ENCODE measurements at regions not wholly inside any gene's neighbourhood (a gene's known extent, or its start where the extent isn't known, plus 50 kb on each side); places are given as distances from the start of the nearest gene placed in this dataset.

DNA sequence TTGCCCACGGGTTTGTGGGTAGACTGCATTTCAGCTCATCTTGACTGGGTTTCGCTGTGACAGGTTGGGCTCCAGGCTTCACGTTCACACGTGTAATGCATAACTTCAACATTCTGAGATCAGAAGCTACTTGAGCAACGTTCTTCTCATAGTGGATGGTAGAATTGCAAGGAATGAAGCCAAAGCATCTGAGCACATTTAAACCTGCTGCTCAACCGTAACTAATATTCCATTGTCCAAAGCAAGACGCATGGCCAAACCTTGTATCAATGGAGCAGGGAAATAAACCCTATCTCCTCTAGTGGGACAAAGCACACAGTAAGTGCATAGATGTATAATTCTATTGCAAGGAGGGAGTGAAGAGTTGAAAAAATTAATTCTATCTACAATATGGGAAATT, 86.5 kb upstream of the PTCHD1 start:
- CTCF ChIA-PET = no interaction called here
- Histone ChIP-seq H3K4me2 (no peak overlapping the region), H3K4me3 (no peak overlapping the region), H3K9me3 (no peaks in the 10 kb centered on the region), H3K27ac (no peak overlapping the region), H3K4me1 (no peaks in the 10 kb centered on the region)
- no peak for TF ChIP-seq HOXB5 (CRISPR knock-in tag; IDR thresholded peaks at IDR 0.05)
- TF ChIP-seq GATA3 (IDR thresholded peaks at IDR 0.05; ENCODE audit: borderline replicate concordance) = no peak
- TF ChIP-seq EHF (CRISPR knock-in tag; IDR thresholded peaks at IDR 0.05) = no peak
- FAIRE-seq (no peak), ATAC-seq (no peak), DNase-seq (ENCODE audit: low read depth in 1 of 2, low spot score in 1 of 2) (no peak)
- WGBS (ENCODE audit: missing lambda C conversion rate) = 43% methylated on average over 7 of the region's 7 CpGs
- POLR2A ChIA-PET = no interaction called here

DNA sequence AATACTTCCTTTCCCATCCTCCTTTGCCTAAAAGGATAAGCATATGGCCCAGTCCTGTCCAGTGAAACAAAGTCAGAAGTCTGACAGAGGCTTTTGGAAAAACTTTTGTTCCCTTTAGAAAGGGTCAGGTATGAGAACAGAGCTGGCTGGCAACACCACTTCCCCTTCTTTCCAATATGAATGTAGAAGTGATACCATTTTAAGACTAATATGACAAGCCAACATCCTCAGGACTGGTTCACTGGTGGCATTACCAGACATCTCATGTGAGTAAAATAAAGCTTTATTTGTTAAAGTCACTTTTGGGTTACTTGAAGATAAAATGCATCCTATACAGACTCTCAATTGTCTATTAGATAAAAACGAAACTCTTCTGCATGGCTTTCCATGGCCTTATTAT, 83.6 kb upstream of the PTCHD1 start:
- TF ChIP-seq, protein P1, sequence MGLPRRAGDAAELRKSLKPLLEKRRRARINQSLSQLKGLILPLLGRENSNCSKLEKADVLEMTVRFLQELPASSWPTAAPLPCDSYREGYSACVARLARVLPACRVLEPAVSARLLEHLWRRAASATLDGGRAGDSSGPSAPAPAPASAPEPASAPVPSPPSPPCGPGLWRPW (IDR thresholded peaks at IDR 0.05) = no peak
- no peak for TF ChIP-seq CHD2 (IDR thresholded peaks at IDR 0.05; ENCODE audit: low read length, partially characterized antibody)
- TF ChIP-seq, protein P2, sequence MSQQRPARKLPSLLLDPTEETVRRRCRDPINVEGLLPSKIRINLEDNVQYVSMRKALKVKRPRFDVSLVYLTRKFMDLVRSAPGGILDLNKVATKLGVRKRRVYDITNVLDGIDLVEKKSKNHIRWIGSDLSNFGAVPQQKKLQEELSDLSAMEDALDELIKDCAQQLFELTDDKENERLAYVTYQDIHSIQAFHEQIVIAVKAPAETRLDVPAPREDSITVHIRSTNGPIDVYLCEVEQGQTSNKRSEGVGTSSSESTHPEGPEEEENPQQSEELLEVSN (IDR thresholded peaks at IDR 0.05; ENCODE audit: borderline replicate concordance, low read depth) = no peak
- no peak for TF ChIP-seq SMC3 (IDR thresholded peaks at IDR 0.05)
- TF ChIP-seq RARB (CRISPR knock-in tag; IDR thresholded peaks at IDR 0.05) = no peak
- DNase-seq (ENCODE audit: low read depth in 1 of 2, low spot score in 1 of 2) (no peak), FAIRE-seq (no peak), ATAC-seq (no peak)
- Histone ChIP-seq H3K4me2 (no peak overlapping the region), H3K4me1 (no peaks in the 10 kb centered on the region), H3K4me3 (no peak overlapping the region), H3K27ac (no peak overlapping the region), H3K9me3 (no peaks in the 10 kb centered on the region)
- POLR2A ChIA-PET = no interaction called here
- 0% methylated on average over 1 of the region's 1 CpG for WGBS (ENCODE audit: missing lambda C conversion rate)
- CTCF ChIA-PET = interaction anchor here (0.5 kb wide), 1 partner anchor 501 kb away, joined by 3 read pairs; no protein-coding TSS in a partner anchor

DNA sequence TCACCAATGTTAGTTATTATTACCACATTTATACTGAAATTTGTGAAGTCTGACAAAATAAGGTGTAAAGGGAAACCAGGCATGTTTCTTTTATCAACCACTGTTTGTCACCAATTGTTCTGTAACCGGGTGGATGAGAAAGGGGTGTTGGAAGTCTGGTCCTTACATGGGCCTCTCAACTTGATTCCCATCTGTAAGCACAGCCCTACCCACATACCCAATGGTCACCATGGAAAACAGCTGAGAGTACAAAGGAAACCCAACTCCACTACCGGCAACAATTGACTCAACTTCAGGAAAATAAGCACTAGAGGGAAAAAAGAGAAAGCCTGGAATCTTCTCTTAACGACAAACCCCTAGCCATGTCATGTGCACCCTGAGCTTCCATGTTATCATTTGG, 70.8 kb upstream of the PTCHD1 start:
- FAIRE-seq = no peak
- Histone ChIP-seq H3K4me2 (no peak overlapping the region), H3K9me3 (no peaks in the 10 kb centered on the region), H3K4me1 (no peaks in the 10 kb centered on the region), H3K4me3 (no peak overlapping the region), H3K27ac (no peak overlapping the region)
- ChIA-PET CTCF (interaction anchor here (0.6 kb wide), 1 partner anchor 30 kb away, joined by 3 read pairs; no protein-coding TSS in a partner anchor), POLR2A (no interaction called here)
- DNase-seq (ENCODE audit: low read depth in 1 of 2, low spot score in 1 of 2) = no peak
- ATAC-seq = no peak
- TF ChIP-seq PHF8 (IDR thresholded peaks at IDR 0.05; ENCODE audit: borderline replicate concordance, low read depth) (no peak), CBX2 (IDR thresholded peaks at IDR 0.05; ENCODE audit: borderline replicate concordance, low read depth) (no peak), TP53 (CRISPR knock-in tag; IDR thresholded peaks at IDR 0.05) (no peak), FOSB (CRISPR knock-in tag; IDR thresholded peaks at IDR 0.05) (no peak), POLR2AphosphoS2 (conservative IDR thresholded peaks at IDR 0.05; ENCODE audit: low read length) (no peak), MAZ (IDR thresholded peaks at IDR 0.05; ENCODE audit: borderline replicate concordance, low read depth, low read length) (no peak), CHD2 (IDR thresholded peaks at IDR 0.05; ENCODE audit: low read length, partially characterized antibody) (no peak), JUNB (IDR thresholded peaks at IDR 0.05) (no peak), FOSL2 (IDR thresholded peaks at IDR 0.05) (no peak), FOSL2 (CRISPR knock-in tag; IDR thresholded peaks at IDR 0.05) (no peak)
- TF ChIP-seq, protein P3, sequence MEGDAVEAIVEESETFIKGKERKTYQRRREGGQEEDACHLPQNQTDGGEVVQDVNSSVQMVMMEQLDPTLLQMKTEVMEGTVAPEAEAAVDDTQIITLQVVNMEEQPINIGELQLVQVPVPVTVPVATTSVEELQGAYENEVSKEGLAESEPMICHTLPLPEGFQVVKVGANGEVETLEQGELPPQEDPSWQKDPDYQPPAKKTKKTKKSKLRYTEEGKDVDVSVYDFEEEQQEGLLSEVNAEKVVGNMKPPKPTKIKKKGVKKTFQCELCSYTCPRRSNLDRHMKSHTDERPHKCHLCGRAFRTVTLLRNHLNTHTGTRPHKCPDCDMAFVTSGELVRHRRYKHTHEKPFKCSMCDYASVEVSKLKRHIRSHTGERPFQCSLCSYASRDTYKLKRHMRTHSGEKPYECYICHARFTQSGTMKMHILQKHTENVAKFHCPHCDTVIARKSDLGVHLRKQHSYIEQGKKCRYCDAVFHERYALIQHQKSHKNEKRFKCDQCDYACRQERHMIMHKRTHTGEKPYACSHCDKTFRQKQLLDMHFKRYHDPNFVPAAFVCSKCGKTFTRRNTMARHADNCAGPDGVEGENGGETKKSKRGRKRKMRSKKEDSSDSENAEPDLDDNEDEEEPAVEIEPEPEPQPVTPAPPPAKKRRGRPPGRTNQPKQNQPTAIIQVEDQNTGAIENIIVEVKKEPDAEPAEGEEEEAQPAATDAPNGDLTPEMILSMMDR (IDR thresholded peaks at IDR 0.05) = no peak
- TF ChIP-seq, protein P2 (IDR thresholded peaks at IDR 0.05; ENCODE audit: borderline replicate concordance, low read depth) = no peak
- TF ChIP-seq, protein P4, sequence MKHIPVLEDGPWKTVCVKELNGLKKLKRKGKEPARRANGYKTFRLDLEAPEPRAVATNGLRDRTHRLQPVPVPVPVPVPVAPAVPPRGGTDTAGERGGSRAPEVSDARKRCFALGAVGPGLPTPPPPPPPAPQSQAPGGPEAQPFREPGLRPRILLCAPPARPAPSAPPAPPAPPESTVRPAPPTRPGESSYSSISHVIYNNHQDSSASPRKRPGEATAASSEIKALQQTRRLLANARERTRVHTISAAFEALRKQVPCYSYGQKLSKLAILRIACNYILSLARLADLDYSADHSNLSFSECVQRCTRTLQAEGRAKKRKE (CRISPR knock-in tag; IDR thresholded peaks at IDR 0.05; ENCODE audit: low read depth) = no peak
- TF ChIP-seq, protein P5, sequence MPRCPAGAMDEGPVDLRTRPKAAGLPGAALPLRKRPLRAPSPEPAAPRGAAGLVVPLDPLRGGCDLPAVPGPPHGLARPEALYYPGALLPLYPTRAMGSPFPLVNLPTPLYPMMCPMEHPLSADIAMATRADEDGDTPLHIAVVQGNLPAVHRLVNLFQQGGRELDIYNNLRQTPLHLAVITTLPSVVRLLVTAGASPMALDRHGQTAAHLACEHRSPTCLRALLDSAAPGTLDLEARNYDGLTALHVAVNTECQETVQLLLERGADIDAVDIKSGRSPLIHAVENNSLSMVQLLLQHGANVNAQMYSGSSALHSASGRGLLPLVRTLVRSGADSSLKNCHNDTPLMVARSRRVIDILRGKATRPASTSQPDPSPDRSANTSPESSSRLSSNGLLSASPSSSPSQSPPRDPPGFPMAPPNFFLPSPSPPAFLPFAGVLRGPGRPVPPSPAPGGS (IDR thresholded peaks at IDR 0.05) = no peak
- TF ChIP-seq, protein P6, sequence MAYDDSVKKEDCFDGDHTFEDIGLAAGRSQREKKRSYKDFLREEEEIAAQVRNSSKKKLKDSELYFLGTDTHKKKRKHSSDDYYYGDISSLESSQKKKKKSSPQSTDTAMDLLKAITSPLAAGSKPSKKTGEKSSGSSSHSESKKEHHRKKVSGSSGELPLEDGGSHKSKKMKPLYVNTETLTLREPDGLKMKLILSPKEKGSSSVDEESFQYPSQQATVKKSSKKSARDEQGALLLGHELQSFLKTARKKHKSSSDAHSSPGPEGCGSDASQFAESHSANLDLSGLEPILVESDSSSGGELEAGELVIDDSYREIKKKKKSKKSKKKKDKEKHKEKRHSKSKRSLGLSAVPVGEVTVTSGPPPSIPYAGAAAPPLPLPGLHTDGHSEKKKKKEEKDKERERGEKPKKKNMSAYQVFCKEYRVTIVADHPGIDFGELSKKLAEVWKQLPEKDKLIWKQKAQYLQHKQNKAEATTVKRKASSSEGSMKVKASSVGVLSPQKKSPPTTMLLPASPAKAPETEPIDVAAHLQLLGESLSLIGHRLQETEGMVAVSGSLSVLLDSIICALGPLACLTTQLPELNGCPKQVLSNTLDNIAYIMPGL (CRISPR knock-in tag; IDR thresholded peaks at IDR 0.05; ENCODE audit: borderline replicate concordance) = no peak
- 0% methylated on average over 3 of the region's 3 CpGs for WGBS (ENCODE audit: missing lambda C conversion rate)
